ENCODE measurements at regions not wholly inside any gene's neighbourhood (a gene's known extent, or its start where the extent isn't known, plus 50 kb on each side); places are given as distances from the start of the nearest gene placed in this dataset.

DNA sequence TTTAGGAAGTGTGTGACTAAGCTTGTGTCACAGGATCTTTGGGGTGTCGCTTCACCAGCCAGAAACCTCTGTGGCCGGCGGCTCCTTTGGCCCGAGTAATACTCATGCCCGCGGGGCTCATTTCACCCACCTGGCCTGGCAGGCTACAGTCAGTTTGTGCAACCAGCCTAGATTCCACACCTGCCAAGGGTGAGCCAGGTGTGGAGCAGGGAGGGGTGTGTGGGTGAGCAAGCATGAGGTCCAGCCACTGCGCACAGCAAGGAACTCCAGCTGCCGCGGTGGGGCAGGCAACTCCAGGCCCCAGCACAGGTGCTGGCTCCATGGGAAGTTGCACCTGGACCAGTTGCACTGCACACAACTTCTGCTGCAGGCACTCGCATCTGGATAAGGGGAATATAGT lies 462.3 kb upstream of the LRFN5 start:
- H3K27ac ChIP-seq (ENCODE audit: low read depth in 1 of 2, low read length in 2 of 2): no peak overlapping the region
- H3K4me3 Mint-ChIP-seq: no peak overlapping the region
- H3K36me3 ChIP-seq (replicated peaks in 1 of 2; ENCODE audit: control insufficient read depth in 1 of 2, insufficient read depth in 2 of 2, low read length in 2 of 2): no peaks in the 10 kb centered on the region
- H3K4me3 ChIP-seq (replicated peaks in 1 of 3; ENCODE audit: low read depth in 2 of 3, low read length in 3 of 3): no peak overlapping the region
- intact Hi-C loops (cut with micrococcal nuclease): no loop called here
- peaks cover 0 to 5% (median 0%) of the 10 kb centered on the region in 7 donors for H3K9me3 Mint-ChIP-seq
- DNase-seq: no peak
- H3K9me3 ChIP-seq (replicated peaks in 1 of 2; ENCODE audit: control insufficient read depth in 1 of 2, insufficient read depth in 1 of 2, low read length in 2 of 2): peaks cover 0 to 17% of the 10 kb centered on the region in 2 donors
- no peaks in the 10 kb centered on the region for H3K36me3 Mint-ChIP-seq
- no peaks in the 10 kb centered on the region for H3K79me2 ChIP-seq (ENCODE audit: insufficient read depth, low read length)
- no peak overlapping the region for H3K27ac Mint-ChIP-seq
- H4K20me1 ChIP-seq (ENCODE audit: insufficient read depth, low read length): no peaks in the 10 kb centered on the region
- H3K27me3 Mint-ChIP-seq (ENCODE audit: low read depth in 3 of 3): no peaks in the 10 kb centered on the region
- no peaks in the 10 kb centered on the region for H3K27me3 ChIP-seq (ENCODE audit: control insufficient read depth in 2 of 2, insufficient read depth in 2 of 2, low read length in 2 of 2)
- no peaks in the 10 kb centered on the region for H3K4me1 ChIP-seq (ENCODE audit: control insufficient read depth in 1 of 2, insufficient read depth in 2 of 2, low read length in 2 of 2)
- no peaks in the 10 kb centered on the region for H3K4me1 Mint-ChIP-seq
- WGBS (ENCODE audit: insufficient coverage): 100% methylated on average over 1 of the region's 10 CpGs
- no peak overlapping the region for H3K9ac ChIP-seq (ENCODE audit: insufficient read depth, low read length, poor library complexity, severe bottlenecking)
- no peak overlapping the region for H2AFZ ChIP-seq (ENCODE audit: insufficient read depth, low read depth, low read length, poor library complexity, severe bottlenecking)
- TF ChIP-seq, protein P1, sequence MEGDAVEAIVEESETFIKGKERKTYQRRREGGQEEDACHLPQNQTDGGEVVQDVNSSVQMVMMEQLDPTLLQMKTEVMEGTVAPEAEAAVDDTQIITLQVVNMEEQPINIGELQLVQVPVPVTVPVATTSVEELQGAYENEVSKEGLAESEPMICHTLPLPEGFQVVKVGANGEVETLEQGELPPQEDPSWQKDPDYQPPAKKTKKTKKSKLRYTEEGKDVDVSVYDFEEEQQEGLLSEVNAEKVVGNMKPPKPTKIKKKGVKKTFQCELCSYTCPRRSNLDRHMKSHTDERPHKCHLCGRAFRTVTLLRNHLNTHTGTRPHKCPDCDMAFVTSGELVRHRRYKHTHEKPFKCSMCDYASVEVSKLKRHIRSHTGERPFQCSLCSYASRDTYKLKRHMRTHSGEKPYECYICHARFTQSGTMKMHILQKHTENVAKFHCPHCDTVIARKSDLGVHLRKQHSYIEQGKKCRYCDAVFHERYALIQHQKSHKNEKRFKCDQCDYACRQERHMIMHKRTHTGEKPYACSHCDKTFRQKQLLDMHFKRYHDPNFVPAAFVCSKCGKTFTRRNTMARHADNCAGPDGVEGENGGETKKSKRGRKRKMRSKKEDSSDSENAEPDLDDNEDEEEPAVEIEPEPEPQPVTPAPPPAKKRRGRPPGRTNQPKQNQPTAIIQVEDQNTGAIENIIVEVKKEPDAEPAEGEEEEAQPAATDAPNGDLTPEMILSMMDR (IDR thresholded peaks at IDR 0.05): no peak
- H3K4me2 ChIP-seq (replicated peaks; ENCODE audit: extremely low read depth, low read length, poor library complexity, severe bottlenecking): no peak overlapping the region

DNA sequence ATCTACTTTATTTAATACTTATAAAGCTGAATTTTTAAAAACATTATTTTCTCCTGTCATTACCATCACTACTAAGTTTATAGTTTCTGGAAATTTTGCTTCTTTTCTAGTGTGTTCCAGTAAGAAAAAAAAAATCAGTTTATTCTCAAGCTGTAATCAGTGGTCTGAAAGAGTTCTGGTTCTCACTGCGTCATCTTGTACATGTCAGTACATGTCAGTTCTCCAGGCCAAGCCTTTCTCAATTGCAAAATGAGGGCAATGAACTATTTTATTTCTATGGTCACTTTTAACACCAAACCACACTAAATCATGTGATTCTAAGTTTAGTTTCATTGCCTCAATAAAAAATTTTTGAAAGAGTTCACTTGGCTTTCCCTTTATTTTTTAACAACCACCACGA lies 468.9 kb upstream of the LRFN5 start:
- Histone ChIP-seq H3K4me2 (replicated peaks; ENCODE audit: extremely low read depth, low read length, poor library complexity, severe bottlenecking) (no peak overlapping the region), H3K4me3 (replicated peaks in 1 of 3; ENCODE audit: low read depth in 2 of 3, low read length in 3 of 3) (no peak overlapping the region), H2AFZ (ENCODE audit: insufficient read depth, low read depth, low read length, poor library complexity, severe bottlenecking) (no peak overlapping the region), H3K9ac (ENCODE audit: insufficient read depth, low read length, poor library complexity, severe bottlenecking) (no peak overlapping the region), H3K79me2 (ENCODE audit: insufficient read depth, low read length) (no peaks in the 10 kb centered on the region), H3K4me1 (ENCODE audit: control insufficient read depth in 1 of 2, insufficient read depth in 2 of 2, low read length in 2 of 2) (no peaks in the 10 kb centered on the region), H3K36me3 (replicated peaks in 1 of 2; ENCODE audit: control insufficient read depth in 1 of 2, insufficient read depth in 2 of 2, low read length in 2 of 2) (no peaks in the 10 kb centered on the region), H3K27me3 (ENCODE audit: control insufficient read depth in 2 of 2, insufficient read depth in 2 of 2, low read length in 2 of 2) (no peaks in the 10 kb centered on the region), H3K9me3 (replicated peaks in 1 of 2; ENCODE audit: control insufficient read depth in 1 of 2, insufficient read depth in 1 of 2, low read length in 2 of 2) (no peaks in the 10 kb centered on the region), H4K20me1 (ENCODE audit: insufficient read depth, low read length) (no peaks in the 10 kb centered on the region), H3K27ac (ENCODE audit: low read depth in 1 of 2, low read length in 2 of 2) (no peak overlapping the region)
- Mint-ChIP-seq H3K27me3 (ENCODE audit: low read depth in 3 of 3) (no peaks in the 10 kb centered on the region), H3K27ac (no peak overlapping the region), H3K36me3 (no peaks in the 10 kb centered on the region), H3K4me3 (no peak overlapping the region), H3K9me3 (peaks cover 0 to 3% (median 0%) of the 10 kb centered on the region in 7 donors), H3K4me1 (no peaks in the 10 kb centered on the region)
- TF ChIP-seq, protein P1 (IDR thresholded peaks at IDR 0.05): no peak
- DNase-seq: no peak
- 80% methylated on average over 1 of the region's 2 CpGs for WGBS (ENCODE audit: insufficient coverage)
- intact Hi-C loops (cut with micrococcal nuclease): no loop called here
